Mammary epithelial cell (primary cell): ENCODE measurements at regions not wholly inside any gene's neighbourhood (a gene's known extent, or its start where the extent isn't known, plus 50 kb on each side); places are given as distances from the start of the nearest gene placed in this dataset.
"Not testable (repeated sequence)": the region's sequence is repeated elsewhere in the genome, so short reads cannot be mapped to it uniquely, and the experiment has no call there.

ENCODE experiments used
- CTCF ChIP-seq, 2 donors: IDR thresholded peaks in 1 of 2; conservative IDR thresholded peaks in 1 of 2; 2 replicates each; pipeline ENCODE4 v1.5.1; 2011 to 2012; ENCODE audit warnings: inconsistent platforms in 2 of 2, low read length in 2 of 2, mild to moderate bottlenecking in 2 of 2, control low read depth in 1 of 2, low read depth in 1 of 2; ENCODE audit not compliant: insufficient read depth in 1 of 2; ENCODE audit errors: extremely low read depth in 1 of 2
- EZH2 ChIP-seq: IDR thresholded peaks from 2 replicates; pipeline ENCODE4 v1.6.1; 2012; ENCODE audit warnings: low read length, inconsistent platforms, borderline replicate concordance

- TF ChIP-seq CTCF (conservative IDR thresholded peaks at IDR 0.05 in 1 of 2, IDR thresholded peaks at IDR 0.05 in 1 of 2; ENCODE audit: extremely low read depth in 1 of 2, insufficient read depth in 1 of 2, low read depth in 1 of 2, low read length in 2 of 2); EZH2: not testable (repeated sequence)
Measured at GRCh38 chr4:25994577-25994976, 80.6 kb downstream of the SMIM20 start.
